Vagina (tissue), 2 donors: ENCODE measurements at regions not wholly inside any gene's neighbourhood (a gene's known extent, or its start where the extent isn't known, plus 50 kb on each side); places are given as distances from the start of the nearest gene placed in this dataset.
"Not testable (repeated sequence)": the region's sequence is repeated elsewhere in the genome, so short reads cannot be mapped to it uniquely, and the experiment has no call there.

Experiments
- DNase-seq, 2 donors: peaks; one replicate each; pipeline ENCODE4 v3.0.0-alpha.2; 2017; ENCODE audit errors: extremely low spot score in 2 of 2
- H3K27ac ChIP-seq: fragments of 200-600 bp; sonication (generic); one replicate; pipeline ENCODE4 v1.5.1; 2019
- H3K27me3 ChIP-seq: fragments of 200-600 bp; sonication (generic); one replicate; pipeline ENCODE4 v1.5.1; 2019
- H3K36me3 ChIP-seq, 2 donors: fragments of 200-600 bp; sonication (generic); one replicate each; pipeline ENCODE4 v1.5.1; 2017 to 2019
- H3K4me1 ChIP-seq: fragments of 200-600 bp; sonication (generic); one replicate; pipeline ENCODE4 v1.5.1; 2019
- H3K4me3 ChIP-seq, 2 donors: fragments of 200-600 bp; sonication (generic); 1 replicate in 1 of 2; 2 replicates in 1 of 2; pipeline ENCODE4 v1.5.1; 2016 to 2019
- H3K9me3 ChIP-seq: fragments of 200-600 bp; sonication (generic); one replicate; pipeline ENCODE4 v1.5.1; 2019
- CTCF ChIP-seq, 3 experiments: fragments of 450-650 bp in 2 of 3; fragments of 200-600 bp in 1 of 3; sonication (generic) in 1 of 3; IDR thresholded peaks; one replicate each; pipeline ENCODE4 v1.5.1; 2017 to 2019; ENCODE audit warnings: antibody characterized with exemption in 3 of 3, mild to moderate bottlenecking in 2 of 3, moderate library complexity in 2 of 3
- POLR2A ChIP-seq, 2 donors: fragments of 450-650 bp; IDR thresholded peaks; one replicate each; pipeline ENCODE4 v1.6.1; 2017; ENCODE audit warnings: antibody characterized with exemption in 2 of 2, mild to moderate bottlenecking in 2 of 2, moderate library complexity in 2 of 2
- POLR2AphosphoS5 ChIP-seq, 2 donors: sonication (generic); formaldehyde crosslinking; IDR thresholded peaks; one replicate each; pipeline ENCODE4 v1.9.0; 2017; ENCODE audit warnings: antibody characterized with exemption in 2 of 2, mild to moderate bottlenecking in 2 of 2, low read depth in 1 of 2; ENCODE audit not compliant: insufficient read depth in 1 of 2
- intact Hi-C: fragments of 100-400 bp; cut with DNase I; formaldehyde crosslinking; loops from one replicate; pipeline ENCODE4 v1.15.1; 2023

DNA sequence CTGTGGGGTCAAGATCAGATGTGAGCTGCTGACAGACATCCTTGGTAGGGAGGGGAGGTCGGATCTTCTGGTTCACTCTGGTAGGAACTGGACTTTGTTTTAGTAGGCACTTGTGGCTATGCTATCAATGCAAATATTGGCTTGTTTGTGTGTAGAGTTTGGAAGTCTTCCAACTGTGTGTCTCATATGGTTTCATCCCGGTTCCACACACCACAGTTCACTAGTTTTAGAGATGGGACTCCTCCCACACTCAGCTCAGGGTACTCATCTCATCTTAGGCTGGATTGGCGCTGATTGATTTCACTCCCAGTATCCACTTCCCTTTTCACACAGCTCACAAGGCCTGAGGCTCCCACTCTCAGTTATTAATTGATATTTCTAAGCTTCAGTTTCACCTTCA lies 161.3 kb downstream of the THBS2 start:
- TF ChIP-seq POLR2A (IDR thresholded peaks at IDR 0.05) = no peak
- no peak for TF ChIP-seq POLR2AphosphoS5 (IDR thresholded peaks at IDR 0.05; ENCODE audit: insufficient read depth in 1 of 2, low read depth in 1 of 2)
- TF ChIP-seq CTCF (IDR thresholded peaks at IDR 0.05) = no peak
- H3K9me3 ChIP-seq = peaks cover 7% of the 10 kb centered on the region
- DNase-seq = no peak
- H3K4me1 ChIP-seq = peaks cover 7% of the 10 kb centered on the region
- no peaks in the 10 kb centered on the region for H3K36me3 ChIP-seq
- intact Hi-C loops = no loop called here
- H3K4me3 ChIP-seq = no peak overlapping the region
- H3K27me3 ChIP-seq = no peaks in the 10 kb centered on the region
- H3K27ac ChIP-seq = peak overlapping the region; percentile 58

DNA sequence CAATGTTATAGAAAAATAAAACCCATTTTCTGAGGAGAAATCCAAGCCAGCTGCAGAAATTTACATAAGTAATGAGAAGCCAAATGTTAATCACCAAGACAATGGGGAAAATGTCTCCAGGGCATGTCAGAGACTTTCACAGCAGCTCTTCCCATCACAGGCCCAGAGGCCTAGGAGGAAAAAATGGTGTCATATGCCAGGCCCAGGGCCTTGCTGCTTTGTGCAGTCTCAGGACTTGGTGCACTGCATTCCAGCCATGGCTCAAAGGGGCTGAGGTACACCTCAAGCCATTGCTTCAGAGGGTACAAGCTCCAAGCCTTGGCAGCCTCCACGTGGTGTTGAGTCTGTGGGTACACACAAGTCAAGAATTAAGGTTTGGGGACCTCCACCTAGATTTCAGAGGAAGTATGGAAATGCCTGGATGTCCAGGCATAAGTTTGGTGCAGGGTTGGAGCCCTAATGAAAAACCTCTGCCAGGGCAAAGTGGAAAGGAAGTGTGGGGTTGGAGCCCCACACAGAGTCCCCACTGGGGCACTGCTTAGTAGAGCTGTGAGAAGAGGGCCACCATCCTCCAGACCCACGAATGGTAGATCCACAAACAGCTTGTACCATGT lies 163.0 kb downstream of the THBS2 start:
- H3K4me3 ChIP-seq, H3K27me3 ChIP-seq, intact Hi-C loops, H3K27ac ChIP-seq, H3K36me3 ChIP-seq, H3K4me1 ChIP-seq, DNase-seq, H3K9me3 ChIP-seq: not testable (repeated sequence)

DNA sequence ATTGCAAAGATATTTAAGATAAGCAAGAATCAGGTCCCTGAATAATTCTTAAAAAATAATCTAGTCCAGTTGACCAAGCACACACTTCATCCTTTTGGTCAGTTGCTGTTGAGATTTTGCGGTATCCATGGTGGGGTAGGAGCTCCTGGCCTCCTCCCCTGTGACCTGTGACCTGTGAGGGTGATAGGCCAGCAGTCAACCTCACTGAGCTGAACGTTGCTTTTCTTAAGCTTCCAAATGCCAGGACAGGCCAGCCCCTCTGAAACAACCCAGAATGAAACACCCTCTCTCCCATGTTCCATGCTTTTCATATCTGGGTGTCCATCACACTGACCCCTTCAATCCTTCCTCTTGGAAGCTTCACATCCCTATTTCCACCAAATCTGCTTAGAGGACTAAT lies 164.9 kb downstream of the THBS2 start:
- H3K27me3 ChIP-seq = no peaks in the 10 kb centered on the region
- peak overlapping the region; percentile 66 for H3K27ac ChIP-seq
- intact Hi-C loops = no loop called here
- no peak for DNase-seq
- H3K4me3 ChIP-seq = no peak overlapping the region
- peaks cover 7% of the 10 kb centered on the region for H3K9me3 ChIP-seq
- H3K36me3 ChIP-seq = no peaks in the 10 kb centered on the region
- H3K4me1 ChIP-seq = peaks cover 7% of the 10 kb centered on the region
- TF ChIP-seq POLR2A (IDR thresholded peaks at IDR 0.05) = no peak
- no peak for TF ChIP-seq POLR2AphosphoS5 (IDR thresholded peaks at IDR 0.05; ENCODE audit: insufficient read depth in 1 of 2, low read depth in 1 of 2)
- no peak for TF ChIP-seq CTCF (IDR thresholded peaks at IDR 0.05)

DNA sequence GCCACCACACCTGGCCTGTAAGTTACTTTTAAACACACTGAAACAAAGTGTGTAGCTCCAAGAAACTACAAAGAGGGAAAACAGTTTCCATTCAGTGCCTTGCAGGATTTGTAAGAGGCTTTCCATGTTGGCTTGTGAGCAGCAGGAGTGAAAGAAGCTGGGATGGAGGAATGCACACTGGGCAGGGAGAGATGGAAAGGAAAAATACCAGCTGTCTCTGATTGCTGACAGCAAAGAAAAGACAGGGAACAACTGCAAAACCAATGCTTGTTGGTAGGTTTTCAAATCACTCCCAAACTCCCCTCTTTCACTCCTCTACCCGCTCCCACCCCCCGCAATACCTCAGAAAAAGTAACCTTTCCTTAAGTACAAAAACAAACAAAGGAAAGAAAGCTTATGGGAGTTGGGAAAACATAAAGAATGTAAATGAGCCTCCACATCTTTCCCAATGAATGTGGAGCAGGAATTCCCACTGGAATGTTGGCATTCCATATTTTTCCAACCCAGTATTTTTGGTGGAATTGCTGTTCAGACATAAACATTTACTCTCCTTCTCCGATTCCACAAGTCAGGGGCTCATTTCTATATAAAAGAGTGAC lies 166.1 kb downstream of the THBS2 start:
- Histone ChIP-seq H3K4me3 (no peak overlapping the region), H3K27me3 (no peaks in the 10 kb centered on the region), H3K36me3 (no peaks in the 10 kb centered on the region), H3K4me1 (peaks cover 2% of the 10 kb centered on the region), H3K27ac (peak overlapping the region; percentile 66), H3K9me3 (peaks cover 7% of the 10 kb centered on the region)
- no peak for DNase-seq
- intact Hi-C loops = no loop called here
- TF ChIP-seq POLR2A (IDR thresholded peaks at IDR 0.05) (no peak), POLR2AphosphoS5 (IDR thresholded peaks at IDR 0.05; ENCODE audit: insufficient read depth in 1 of 2, low read depth in 1 of 2) (no peak), CTCF (IDR thresholded peaks at IDR 0.05) (no peak)

DNA sequence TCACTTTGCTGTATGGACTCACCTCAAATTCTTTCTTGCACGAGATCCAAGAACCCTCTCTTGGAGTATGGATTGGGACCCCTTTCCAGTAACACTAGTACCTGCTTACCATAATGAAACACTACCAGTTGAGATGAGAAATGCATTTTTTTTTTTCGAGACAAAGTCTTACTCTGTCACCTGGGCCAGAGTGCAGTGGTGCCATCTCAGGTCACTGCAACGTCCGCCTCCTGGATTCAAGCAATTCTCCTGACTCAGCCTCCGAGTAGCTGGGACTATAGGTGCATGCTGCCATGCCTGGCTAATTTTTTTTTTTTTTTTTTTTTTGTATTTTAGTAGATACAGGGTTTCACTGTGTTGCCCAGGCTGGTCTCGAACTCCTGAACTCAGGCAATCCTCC lies 167.0 kb downstream of the THBS2 start:
- H3K9me3 ChIP-seq, H3K27ac ChIP-seq, intact Hi-C loops, H3K36me3 ChIP-seq, H3K4me1 ChIP-seq, DNase-seq, H3K4me3 ChIP-seq, H3K27me3 ChIP-seq: not testable (repeated sequence)

DNA sequence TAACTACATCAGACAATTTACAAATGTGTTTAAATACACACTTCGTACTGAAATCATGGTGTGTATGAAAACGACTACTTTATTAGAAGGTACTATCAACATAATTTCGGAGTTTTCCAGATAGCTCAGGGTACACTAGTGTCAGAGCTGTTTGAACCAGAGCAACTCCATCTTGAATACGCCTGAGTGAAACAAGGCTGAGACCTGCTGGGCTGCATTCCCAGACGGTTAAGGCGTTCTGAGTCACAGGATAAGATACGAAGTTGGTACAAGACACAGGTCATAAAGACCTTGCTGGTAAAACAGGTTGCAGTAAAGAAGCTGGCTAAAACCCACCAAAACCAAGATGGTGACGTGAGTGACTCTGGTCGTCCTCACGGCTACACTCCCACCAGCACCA lies 167.6 kb downstream of the THBS2 start:
- H3K27me3 ChIP-seq = no peaks in the 10 kb centered on the region
- no peaks in the 10 kb centered on the region for H3K36me3 ChIP-seq
- no peak for TF ChIP-seq POLR2A (IDR thresholded peaks at IDR 0.05)
- no peak for TF ChIP-seq POLR2AphosphoS5 (IDR thresholded peaks at IDR 0.05; ENCODE audit: insufficient read depth in 1 of 2, low read depth in 1 of 2)
- no peak for TF ChIP-seq CTCF (IDR thresholded peaks at IDR 0.05)
- intact Hi-C loops = no loop called here
- no peak overlapping the region for H3K27ac ChIP-seq
- peaks cover 7% of the 10 kb centered on the region for H3K9me3 ChIP-seq
- H3K4me3 ChIP-seq = no peak overlapping the region
- DNase-seq = no peak
- H3K4me1 ChIP-seq = no peaks in the 10 kb centered on the region
